ENCODE measurements at regions not wholly inside any gene's neighbourhood (a gene's known extent, or its start where the extent isn't known, plus 50 kb on each side); places are given as distances from the start of the nearest gene placed in this dataset.

DNA sequence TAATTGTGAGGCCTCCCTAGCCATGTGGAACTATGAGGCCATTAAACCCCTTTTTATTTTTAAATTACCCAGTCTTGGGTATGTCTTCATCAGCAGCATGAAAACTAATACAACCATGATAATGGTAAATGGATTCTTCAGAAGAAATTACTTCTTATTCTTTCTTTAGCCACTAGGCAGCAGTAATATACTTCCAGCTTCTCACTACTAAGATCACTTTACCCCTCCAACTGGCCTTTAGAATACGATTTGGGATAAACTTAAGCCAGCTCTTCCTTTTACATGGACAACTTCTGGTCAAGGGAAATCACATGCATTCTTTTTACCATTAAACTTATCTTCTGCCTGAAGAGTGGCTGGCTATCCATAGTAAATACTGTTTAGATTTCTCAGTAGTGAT, 355.4 kb downstream of the MAN2A1 start:
- DNase-seq = no peak
- TF ChIP-seq, protein P1, sequence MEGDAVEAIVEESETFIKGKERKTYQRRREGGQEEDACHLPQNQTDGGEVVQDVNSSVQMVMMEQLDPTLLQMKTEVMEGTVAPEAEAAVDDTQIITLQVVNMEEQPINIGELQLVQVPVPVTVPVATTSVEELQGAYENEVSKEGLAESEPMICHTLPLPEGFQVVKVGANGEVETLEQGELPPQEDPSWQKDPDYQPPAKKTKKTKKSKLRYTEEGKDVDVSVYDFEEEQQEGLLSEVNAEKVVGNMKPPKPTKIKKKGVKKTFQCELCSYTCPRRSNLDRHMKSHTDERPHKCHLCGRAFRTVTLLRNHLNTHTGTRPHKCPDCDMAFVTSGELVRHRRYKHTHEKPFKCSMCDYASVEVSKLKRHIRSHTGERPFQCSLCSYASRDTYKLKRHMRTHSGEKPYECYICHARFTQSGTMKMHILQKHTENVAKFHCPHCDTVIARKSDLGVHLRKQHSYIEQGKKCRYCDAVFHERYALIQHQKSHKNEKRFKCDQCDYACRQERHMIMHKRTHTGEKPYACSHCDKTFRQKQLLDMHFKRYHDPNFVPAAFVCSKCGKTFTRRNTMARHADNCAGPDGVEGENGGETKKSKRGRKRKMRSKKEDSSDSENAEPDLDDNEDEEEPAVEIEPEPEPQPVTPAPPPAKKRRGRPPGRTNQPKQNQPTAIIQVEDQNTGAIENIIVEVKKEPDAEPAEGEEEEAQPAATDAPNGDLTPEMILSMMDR (IDR thresholded peaks at IDR 0.05; ENCODE audit: low read depth, low read length) = peak; percentile 21
- H3K4me1 ChIP-seq = no peaks in the 10 kb centered on the region
- H3K27me3 ChIP-seq = no peaks in the 10 kb centered on the region; the same call in 1 of the 2 replicates
- H3K36me3 ChIP-seq = no peaks in the 10 kb centered on the region
- no peak overlapping the region for H3K4me3 ChIP-seq (ENCODE audit: low read depth, low read length)
- no peaks in the 10 kb centered on the region for H3K9me3 ChIP-seq

DNA sequence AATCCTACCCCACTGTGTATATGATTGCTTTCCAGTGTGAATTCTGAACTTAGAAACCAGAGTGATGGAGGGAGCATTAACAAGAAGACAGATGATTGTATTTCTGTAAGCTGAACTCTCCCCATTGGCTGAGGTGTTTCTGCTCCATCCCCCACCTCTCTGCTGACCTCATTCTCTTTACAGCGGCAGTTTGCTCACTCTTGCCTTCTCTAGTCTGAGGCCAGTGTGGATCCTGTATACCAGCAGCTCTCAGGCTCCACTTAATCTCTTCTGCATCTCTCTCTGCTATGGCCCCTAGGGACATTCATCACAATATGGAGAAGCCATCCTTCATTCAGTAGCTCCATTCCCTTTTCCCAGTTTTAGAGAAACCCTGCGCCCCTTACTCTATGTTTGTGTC, 358.8 kb downstream of the MAN2A1 start:
- H3K9me3 ChIP-seq = no peaks in the 10 kb centered on the region
- TF ChIP-seq, protein P1 (IDR thresholded peaks at IDR 0.05; ENCODE audit: low read depth, low read length) = no peak
- H3K4me3 ChIP-seq (ENCODE audit: low read depth, low read length) = no peak overlapping the region
- H3K36me3 ChIP-seq = no peaks in the 10 kb centered on the region
- no peaks in the 10 kb centered on the region for H3K27me3 ChIP-seq
- H3K4me1 ChIP-seq = no peaks in the 10 kb centered on the region
- peak; percentile 17 for DNase-seq

DNA sequence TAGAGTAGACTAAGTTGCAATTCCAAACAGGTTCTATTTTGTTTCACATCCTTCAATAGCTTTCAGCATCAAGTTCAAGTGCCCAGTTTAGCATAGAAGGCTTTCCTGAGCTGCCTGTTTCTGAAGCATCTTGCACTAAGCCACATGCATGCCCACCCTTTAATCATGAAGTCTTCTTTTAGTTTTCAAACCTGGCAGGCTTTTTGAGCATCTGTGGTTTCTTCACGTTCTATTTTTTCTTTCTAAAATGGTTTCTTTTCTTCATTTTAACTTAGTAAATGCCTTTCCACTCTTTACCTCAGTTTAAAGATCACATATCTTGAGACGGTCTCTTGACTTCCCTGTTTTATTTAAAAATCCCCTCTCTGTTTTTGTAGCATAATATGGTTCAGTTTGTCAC, 360.1 kb downstream of the MAN2A1 start:
- H3K4me1 ChIP-seq = peaks cover 6% of the 10 kb centered on the region; the same call in 1 of the 2 replicates
- H3K36me3 ChIP-seq = no peaks in the 10 kb centered on the region
- TF ChIP-seq, protein P1 (IDR thresholded peaks at IDR 0.05; ENCODE audit: low read depth, low read length) = no peak
- no peaks in the 10 kb centered on the region for H3K27me3 ChIP-seq
- DNase-seq = no peak
- no peaks in the 10 kb centered on the region for H3K9me3 ChIP-seq
- no peak overlapping the region for H3K4me3 ChIP-seq (ENCODE audit: low read depth, low read length)

DNA sequence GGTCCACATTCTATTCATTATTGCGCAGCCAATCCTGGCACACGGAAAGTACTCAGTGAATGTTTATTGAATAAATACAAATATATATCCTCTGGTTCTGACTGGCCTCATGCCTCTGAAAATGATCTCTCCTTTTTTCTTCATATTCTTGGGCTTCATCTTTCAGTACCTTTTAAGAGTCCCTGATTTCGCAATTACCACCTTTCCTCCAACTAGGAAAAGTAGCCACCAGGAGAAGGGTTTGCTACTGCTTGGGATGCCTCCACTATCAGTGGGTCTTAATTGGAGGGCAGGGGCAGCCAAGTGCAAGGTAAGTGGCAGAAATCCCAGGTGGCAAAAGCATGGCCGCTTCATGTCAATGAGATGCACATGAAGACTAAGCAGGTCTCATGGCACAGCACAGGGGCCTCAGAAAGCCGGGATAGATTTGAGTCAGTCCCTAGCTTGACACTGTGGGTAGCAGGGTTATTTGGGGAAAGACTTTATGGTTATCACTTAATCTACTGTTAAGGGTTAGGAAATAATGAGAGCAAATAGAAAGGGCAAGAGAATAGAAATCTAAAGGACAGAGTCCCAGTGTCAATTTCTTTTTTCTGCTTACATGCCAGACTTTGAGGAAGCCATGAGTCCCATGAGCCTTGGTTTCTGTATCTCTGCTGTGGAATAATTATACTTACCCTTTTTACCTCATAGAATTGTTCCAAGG, 361.1 kb downstream of the MAN2A1 start:
- H3K36me3 ChIP-seq = no peaks in the 10 kb centered on the region
- peaks cover 6% of the 10 kb centered on the region; the same call in 1 of the 2 replicates for H3K4me1 ChIP-seq
- DNase-seq = no peak
- no peaks in the 10 kb centered on the region for H3K9me3 ChIP-seq
- H3K4me3 ChIP-seq (ENCODE audit: low read depth, low read length) = no peak overlapping the region
- H3K27me3 ChIP-seq = no peaks in the 10 kb centered on the region
- TF ChIP-seq, protein P1 (IDR thresholded peaks at IDR 0.05; ENCODE audit: low read depth, low read length) = no peak

DNA sequence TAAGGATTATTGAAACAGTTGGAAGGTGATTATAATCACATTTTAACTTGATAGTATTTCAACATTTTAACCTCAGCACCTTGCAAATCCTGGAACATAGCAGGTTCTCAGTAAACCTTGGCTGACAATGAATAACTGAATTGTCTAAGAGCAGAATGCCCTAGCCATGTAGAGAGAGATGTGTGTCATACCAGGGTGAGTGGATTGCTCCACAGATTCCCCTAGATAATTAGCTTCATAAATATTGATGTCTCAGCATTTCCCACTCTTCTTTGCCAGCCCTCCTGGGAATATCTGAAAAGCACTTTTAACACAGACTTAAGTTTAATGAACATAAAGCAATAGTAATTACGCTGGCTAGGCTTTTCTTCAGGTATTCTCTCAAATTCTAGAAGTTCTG, 363.5 kb downstream of the MAN2A1 start:
- DNase-seq = no peak
- Histone ChIP-seq H3K27me3 (no peaks in the 10 kb centered on the region), H3K36me3 (no peaks in the 10 kb centered on the region), H3K9me3 (no peaks in the 10 kb centered on the region), H3K4me1 (peaks cover 6% of the 10 kb centered on the region; the same call in 1 of the 2 replicates), H3K4me3 (ENCODE audit: low read depth, low read length) (no peak overlapping the region)
- TF ChIP-seq, protein P1 (IDR thresholded peaks at IDR 0.05; ENCODE audit: low read depth, low read length) = no peak

DNA sequence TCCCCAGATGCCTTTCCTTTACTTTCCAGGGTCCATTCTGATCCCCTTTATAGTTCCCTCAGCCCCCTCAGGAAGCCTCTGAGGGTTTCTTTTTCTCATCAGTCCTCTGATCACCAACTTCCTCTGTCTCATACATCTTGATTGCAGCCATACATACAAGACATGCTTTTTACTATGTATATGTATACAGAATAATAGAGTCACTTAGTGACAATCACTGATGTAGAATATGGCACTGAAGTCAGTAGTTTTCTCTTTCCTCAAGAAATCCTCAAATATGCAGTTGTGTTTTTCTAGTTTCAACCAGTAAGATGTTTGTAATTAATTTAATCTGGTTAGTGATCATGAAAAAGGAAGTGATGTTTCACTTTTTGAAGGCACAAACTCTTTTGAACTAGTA, 364.1 kb downstream of the MAN2A1 start:
- Histone ChIP-seq H3K36me3 (no peaks in the 10 kb centered on the region), H3K4me3 (ENCODE audit: low read depth, low read length) (no peak overlapping the region), H3K9me3 (no peaks in the 10 kb centered on the region), H3K4me1 (peaks cover 6% of the 10 kb centered on the region; the same call in 1 of the 2 replicates), H3K27me3 (no peaks in the 10 kb centered on the region)
- no peak for DNase-seq
- TF ChIP-seq, protein P1 (IDR thresholded peaks at IDR 0.05; ENCODE audit: low read depth, low read length) = no peak
